ENCODE measurements at regions not wholly inside any gene's neighbourhood (a gene's known extent, or its start where the extent isn't known, plus 50 kb on each side); places are given as distances from the start of the nearest gene placed in this dataset.
"Not testable (repeated sequence)": the region's sequence is repeated elsewhere in the genome, so short reads cannot be mapped to it uniquely, and the experiment has no call there.

DNA sequence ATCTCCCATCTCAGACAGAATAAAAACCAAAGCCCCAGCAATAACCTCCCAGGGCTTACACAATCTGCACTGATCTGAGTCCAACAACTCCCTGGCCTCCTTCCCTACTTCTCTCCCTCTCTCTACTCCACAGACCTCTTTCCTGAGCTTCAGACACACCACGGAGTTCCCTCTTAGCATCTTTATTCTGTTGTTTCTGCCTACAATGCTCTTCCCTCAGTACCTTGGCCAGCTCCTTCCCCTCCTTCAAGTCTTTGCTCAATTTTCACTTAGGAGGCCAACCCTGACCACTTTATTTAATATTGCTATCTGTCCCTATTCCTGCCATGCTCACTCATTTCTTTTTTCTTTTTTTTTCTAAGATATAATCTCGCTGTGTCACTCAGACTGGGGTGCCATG, 276.7 kb downstream of the CWH43 start:
- TF ChIP-seq, protein P1, sequence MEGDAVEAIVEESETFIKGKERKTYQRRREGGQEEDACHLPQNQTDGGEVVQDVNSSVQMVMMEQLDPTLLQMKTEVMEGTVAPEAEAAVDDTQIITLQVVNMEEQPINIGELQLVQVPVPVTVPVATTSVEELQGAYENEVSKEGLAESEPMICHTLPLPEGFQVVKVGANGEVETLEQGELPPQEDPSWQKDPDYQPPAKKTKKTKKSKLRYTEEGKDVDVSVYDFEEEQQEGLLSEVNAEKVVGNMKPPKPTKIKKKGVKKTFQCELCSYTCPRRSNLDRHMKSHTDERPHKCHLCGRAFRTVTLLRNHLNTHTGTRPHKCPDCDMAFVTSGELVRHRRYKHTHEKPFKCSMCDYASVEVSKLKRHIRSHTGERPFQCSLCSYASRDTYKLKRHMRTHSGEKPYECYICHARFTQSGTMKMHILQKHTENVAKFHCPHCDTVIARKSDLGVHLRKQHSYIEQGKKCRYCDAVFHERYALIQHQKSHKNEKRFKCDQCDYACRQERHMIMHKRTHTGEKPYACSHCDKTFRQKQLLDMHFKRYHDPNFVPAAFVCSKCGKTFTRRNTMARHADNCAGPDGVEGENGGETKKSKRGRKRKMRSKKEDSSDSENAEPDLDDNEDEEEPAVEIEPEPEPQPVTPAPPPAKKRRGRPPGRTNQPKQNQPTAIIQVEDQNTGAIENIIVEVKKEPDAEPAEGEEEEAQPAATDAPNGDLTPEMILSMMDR (IDR thresholded peaks at IDR 0.05), result not testable (repeated sequence)
- TF ChIP-seq EZH2 (IDR thresholded peaks at IDR 0.05; ENCODE audit: borderline replicate concordance, insufficient read depth, low read depth, low read length, poor library complexity, severe bottlenecking), result not testable (repeated sequence)
